ENCODE measurements at regions not wholly inside any gene's neighbourhood (a gene's known extent, or its start where the extent isn't known, plus 50 kb on each side); places are given as distances from the start of the nearest gene placed in this dataset.
"Not testable (repeated sequence)": the region's sequence is repeated elsewhere in the genome, so short reads cannot be mapped to it uniquely, and the experiment has no call there.

DNA sequence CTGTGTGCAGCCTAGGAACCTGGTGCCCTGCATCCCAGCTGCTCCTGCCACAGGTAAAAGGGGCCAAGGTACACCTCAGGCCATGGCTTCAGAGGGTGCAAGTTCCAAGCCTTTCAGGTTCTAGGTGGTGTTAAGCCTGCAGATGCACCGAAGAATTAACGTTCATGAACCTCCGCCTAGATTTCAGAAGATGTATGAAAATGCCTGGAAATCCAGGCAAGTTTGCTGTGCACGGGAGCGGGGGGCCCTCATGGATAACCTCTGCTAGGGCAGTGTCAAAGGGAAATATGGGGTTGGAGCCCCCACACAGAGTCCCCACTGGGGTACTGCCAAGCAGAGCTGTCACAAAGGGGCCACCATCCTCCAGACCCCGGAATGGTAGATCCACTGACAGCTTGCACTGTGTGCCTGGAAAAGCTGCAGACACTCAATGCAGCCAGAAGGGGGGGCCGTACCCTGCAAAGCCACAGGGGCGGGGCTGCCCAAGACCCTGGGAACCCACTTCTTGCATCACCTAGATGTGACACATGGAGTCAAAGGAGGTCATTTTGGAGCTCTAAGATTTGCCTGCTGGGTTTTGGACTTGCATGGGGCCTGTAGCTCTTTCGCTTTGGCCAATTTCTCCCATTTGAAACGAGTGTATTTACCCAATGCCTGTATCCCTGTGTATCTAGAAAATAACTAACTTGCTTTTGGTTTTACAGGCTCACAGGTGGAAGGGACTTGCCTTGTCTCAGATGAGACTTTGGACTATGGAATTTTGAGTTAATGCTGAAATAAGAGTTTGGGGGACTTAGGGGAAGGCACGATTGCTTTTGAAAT, 145.2 kb upstream of the C1QTNF3 start:
- in situ Hi-C loops (cut with HindIII; ENCODE audit: low sequenced_read_pairs), result not testable (repeated sequence)

DNA sequence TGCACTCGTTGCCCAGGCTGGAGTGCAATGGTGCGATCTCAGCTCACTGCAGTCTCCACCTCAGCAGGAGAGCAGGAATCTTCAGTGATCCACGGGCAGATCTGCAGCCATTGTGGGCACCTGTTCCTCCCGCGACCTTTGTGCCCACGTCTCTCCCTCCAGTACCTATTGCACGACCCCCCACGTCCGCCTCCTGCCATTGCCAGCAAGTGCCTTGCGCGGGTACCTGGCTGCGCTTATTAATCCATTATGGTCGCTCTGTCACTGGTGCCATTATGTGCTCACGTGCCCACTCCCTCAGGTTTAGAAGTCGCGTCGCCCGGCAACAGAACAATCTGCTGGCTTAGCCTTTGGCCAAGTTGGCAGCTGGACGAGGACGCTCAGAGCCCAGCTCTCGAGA, 146.2 kb upstream of the C1QTNF3 start:
- in situ Hi-C loops (cut with HindIII; ENCODE audit: low sequenced_read_pairs), result not testable (repeated sequence)

DNA sequence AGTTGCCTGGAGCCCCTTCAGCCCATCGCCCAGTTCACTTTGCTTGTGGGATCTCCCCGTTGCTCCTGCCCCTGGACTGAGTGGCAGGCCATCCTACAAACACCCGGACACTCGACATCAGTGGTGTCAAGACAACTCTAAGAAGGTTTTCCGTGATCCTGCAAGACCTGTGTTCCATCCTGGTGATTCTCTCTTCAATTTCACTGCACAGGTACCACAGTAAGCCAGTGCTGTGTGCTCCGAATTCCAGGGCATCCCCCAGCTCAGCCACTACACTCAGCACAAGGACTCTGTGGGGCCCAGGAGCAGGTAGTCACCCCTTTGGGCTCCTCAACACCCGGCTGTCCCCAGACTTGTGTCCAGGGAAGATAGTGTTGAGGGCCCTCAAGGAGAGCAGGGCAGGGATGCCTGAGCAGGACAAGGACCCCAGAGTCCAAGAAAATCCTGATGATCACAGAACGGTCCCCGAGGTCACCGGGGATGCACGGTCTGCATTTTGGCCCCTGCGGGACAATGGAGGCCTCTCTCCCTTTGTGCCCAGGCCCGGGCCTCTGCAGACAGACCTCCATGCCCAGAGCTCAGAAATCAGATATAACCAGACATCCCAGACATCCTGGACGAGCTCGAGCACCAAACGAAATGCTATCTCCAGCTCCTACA, 146.9 kb upstream of the C1QTNF3 start:
- in situ Hi-C loops (cut with HindIII; ENCODE audit: low sequenced_read_pairs), result not testable (repeated sequence)

DNA sequence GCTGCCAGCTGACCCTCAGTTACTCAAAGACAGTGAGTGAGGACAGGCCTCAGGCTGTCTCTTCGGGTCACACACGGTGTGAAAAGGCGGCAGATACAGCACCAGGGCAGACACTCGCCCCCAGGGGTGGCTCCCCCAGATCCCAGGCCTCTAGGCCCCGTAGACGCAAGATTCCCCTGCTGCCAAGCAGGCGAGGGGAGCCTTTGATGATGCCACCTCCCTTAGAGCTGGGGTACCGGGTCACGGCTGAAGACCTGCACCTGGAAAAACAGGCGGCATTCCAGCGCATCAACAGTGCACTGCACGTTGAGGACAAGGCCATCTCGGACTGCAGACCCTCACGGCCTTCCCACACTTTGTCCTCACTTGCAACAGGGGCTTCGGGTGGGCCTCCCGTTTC, 147.5 kb upstream of the C1QTNF3 start:
- in situ Hi-C loops (cut with HindIII; ENCODE audit: low sequenced_read_pairs), result not testable (repeated sequence)

DNA sequence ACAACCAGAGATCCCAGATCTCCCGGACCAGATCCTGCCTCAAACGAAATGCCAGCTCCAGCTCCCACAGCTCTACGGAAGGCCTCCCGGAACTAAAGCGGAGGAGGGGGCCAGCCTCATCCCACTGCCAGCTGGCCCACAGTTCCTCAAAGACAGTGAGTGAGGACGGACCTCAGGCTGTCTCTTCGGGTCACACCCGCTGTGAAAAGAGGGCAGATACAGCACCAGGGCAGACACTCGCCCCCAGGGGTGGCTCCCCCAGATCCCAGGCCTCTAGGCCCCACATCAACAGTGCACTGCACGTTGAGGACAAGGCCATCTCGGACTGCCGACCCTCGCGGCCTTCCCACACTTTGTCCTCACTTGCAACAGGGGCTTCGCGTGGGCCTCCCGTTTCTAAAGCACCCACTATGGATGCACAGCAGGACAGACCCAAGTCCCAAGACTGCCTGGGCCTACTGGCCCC, 148.3 kb upstream of the C1QTNF3 start:
- in situ Hi-C loops (cut with HindIII; ENCODE audit: low sequenced_read_pairs), result not testable (repeated sequence)

DNA sequence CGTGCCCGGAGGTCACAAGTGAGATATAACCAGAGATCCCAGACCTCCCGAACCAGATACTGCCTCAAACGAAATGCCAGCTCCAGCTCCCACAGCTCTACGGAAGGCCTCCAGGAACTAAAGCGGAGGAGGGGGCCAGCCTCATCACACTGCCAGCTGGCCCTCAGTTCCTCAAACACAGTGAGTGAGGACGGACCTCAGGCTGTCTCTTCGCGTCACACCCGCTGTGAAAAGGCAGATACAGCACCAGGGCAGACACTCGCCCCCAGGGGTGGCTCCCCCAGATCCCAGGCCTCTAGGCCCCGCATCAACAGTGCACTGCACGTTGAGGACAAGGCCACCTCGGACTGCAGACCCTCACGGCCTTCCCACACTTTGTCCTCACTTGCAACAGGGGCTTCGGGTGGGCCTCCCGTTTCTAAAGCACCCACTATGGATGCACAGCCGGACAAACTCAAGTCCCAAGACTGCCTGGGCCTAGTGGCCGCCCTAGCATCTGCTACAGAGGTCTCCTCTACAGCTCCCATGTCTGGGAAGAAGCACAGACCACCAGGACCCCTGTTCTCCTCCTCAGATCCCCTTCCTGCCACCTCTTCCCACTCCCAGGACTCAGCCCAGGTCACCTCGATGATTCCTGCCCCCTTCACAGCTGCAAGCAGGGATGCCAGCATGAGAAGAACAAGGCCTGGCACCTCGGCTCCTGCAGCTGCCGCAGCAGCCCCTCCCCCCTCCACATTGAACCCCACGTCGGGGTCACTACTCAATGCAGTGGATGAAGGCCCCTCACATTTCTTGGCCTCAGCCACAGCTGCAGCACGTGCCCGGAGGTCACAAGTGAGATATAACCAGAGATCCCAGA, 149.3 kb upstream of the C1QTNF3 start:
- in situ Hi-C loops (cut with HindIII; ENCODE audit: low sequenced_read_pairs), result not testable (repeated sequence)

DNA sequence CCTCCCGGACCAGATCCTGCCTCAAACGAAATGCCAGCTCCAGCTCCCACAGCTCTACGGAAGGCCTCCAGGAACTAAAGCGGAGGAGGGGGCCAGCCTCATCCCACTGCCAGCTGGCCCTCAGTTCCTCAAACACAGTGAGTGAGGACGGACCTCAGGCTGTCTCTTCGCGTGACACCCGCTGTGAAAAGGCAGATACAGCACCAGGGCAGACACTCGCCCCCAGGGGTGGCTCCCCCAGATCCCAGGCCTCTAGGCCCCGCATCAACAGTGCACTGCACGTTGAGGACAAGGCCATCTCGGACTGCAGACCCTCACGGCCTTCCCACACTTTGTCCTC, 149.9 kb upstream of the C1QTNF3 start:
- in situ Hi-C loops (cut with HindIII; ENCODE audit: low sequenced_read_pairs), result not testable (repeated sequence)

DNA sequence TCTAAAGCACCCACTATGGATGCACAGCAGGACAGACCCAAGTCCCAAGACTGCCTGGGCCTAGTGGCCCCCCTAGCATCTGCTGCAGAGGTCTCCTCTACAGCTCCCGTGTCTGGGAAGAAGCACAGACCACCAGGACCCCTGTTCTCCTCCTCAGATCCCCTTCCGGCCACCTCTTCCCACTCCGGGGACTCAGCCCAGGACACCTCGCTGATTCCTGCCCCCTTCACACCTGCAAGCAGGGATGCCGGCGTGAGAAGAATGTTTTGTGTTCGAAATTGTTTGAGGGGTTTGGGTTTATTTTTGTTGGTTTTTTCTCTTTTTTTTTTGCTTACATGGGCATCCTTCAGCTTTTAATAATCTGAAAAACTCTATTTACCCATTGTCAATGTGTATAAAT, 150.3 kb upstream of the C1QTNF3 start:
- in situ Hi-C loops (cut with HindIII; ENCODE audit: low sequenced_read_pairs), result not testable (repeated sequence)

DNA sequence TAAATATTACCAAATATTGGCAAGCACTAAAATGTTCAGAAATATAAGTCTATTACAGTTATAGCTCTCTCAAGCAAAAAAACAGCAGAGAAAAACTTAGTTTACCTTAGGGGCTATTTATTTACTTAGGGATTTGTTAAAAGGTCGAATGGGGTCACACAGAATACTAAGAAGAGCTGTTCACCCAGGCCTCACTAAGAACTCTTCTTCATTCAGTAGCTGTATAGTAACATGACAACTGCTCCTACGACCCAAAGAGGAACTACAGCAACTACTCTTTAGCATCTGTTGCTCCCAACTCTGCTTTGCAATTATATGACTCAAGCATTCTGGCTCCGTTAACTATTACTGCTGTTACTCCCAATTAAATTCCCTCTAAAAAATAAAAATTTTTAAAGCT, 150.8 kb upstream of the C1QTNF3 start:
- in situ Hi-C loops (cut with HindIII; ENCODE audit: low sequenced_read_pairs), result not testable (repeated sequence)

DNA sequence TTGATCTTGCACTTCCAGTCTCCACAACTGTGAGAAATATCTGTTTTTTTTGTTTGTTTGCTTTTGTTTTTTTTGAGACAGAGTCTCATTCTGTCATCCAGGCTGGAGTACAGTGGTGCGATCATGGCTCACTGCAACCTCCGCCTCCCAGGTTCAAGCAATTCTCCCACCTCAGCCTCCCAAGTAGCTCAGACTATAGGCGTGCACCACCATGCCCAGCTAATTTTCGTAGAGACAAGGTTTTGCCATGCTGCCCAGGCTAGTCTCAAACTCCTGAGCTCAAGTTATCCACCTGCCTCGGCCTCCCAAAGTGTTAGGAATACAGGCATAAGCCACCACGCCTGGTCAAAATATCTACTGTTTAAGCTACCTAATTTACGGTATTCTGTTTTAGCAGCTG, 153.1 kb upstream of the C1QTNF3 start:
- in situ Hi-C loops (cut with HindIII; ENCODE audit: low sequenced_read_pairs), result not testable (repeated sequence)

DNA sequence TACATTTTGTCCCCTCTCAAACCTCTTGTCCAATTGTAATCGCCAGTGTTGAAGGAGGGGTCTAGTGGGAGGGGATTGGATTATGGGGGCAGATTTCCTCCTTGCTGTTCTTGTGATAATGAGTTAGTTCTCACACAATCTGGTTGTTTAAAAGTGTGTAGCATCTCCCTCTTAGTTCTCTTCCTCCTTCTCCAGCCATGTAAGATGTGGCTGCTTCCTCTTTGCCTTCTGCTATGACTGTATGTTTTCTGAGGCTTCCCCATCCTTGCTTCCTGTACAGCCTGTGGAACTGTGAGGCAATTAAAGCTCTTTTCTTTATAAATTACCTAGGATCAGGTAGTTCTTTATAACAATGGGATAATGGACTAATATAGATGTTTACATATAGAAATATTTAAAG, 162.3 kb upstream of the C1QTNF3 start:
- in situ Hi-C loops (cut with HindIII; ENCODE audit: low sequenced_read_pairs), result not testable (repeated sequence)

DNA sequence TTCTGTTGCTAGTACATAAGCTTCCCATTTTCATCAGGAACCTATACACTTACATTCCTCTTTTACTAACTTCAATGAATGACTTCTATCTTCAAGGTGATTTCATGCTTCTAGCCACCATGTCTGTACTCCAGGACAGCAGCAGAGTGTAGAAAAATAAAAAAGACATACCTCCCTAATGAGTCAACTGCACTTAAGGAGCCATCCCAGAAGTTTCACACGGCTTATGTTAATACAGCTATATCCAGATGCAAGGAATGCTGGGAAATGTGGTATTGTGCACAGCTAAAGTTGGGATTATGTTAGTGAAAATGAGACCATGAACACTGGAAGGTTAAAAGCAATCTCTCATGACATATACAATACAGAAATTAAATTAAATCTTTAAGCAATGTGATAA, 174.4 kb upstream of the C1QTNF3 start:
- in situ Hi-C loops (cut with HindIII; ENCODE audit: low sequenced_read_pairs), result not testable (repeated sequence)

DNA sequence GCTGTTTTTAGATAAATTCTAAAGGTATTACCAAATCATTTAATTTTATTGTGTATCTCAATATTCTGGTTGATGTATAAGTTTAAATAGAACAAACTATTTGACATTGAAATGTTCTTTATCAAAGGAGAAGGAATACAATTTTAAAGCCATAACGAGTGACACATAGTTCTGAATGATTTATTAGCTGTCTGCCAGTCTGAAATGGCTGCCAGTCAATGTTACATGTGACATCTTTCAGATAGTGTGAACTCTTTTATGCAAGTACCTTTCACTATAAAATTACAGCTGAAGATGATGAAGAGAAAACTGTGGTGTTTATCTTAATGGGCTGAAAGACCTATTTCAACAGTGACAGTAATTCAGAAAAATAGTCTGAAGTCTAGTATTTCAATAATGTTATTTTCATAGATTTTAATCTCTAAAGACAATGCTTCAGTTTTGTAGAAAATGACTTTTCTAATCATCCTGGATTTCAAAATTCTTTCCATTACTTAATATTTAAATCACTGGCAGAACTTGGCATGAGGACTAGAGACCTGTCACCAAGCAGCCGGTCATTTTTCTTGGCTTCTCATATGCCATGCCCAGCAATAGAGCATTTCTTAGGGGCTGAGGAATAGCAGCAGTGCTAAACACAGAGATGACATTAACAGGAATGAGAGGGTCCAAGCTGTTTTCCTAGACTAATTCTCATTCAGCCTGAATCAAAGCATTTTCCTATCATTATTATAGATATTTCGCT, 178.5 kb upstream of the C1QTNF3 start:
- in situ Hi-C loops (cut with HindIII; ENCODE audit: low sequenced_read_pairs), result not testable (repeated sequence)

DNA sequence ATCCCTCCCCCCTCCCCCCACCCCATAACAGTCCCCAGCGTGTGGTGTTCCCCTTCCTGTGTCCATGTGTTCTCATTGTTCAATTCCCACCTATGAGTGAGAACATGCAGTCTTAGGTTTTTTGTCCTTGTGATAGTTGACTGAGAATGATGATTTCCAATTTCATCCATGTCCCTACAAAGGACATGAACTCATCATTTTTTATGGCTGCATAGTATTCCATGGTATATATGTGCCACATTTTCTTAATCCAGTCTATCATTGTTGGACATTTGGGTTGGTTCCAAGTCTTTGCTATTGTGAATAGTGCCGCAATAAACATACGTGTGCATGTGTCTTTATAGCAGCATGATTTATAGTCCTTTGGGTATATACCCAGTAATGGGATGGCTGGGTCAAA, 180.1 kb upstream of the C1QTNF3 start:
- in situ Hi-C loops (cut with HindIII; ENCODE audit: low sequenced_read_pairs), result not testable (repeated sequence)

DNA sequence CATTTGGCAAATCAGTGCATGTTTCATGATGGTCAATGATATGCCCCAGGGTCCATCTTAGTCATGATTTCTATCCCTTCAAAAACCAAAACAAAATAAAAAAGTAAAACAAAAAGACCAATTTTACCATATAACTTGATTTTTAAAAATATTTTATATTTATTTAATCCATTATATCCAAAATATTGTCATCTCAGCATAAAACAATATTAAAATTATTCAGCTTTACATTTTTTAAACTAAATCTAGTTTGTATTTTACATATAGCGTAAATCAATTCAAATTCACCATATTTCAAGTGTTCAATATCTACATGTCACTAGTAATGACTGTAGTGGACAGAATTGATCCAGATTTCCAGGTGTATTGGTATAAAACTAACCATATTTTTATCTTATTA, 187.4 kb upstream of the C1QTNF3 start:
- in situ Hi-C loops (cut with HindIII; ENCODE audit: low sequenced_read_pairs), result not testable (repeated sequence)

DNA sequence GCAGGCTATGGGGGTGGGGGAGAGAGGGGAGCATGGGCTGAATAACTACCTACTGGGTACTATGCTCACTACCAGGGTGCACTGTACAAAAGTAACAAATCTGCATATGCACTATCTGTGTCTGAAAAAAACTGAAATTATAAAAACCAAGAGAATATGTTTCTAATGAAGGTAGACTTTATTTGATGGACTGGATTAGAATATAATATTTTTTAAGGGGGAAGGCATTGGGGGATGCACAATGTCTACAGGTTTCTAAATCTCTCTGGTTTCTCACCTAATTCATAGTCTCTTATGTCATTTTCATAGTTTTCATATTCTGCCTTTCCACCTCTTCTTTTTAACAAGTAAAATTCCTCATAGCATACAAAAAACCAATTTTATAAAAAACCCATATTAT, 200.8 kb upstream of the C1QTNF3 start:
- in situ Hi-C loops (cut with HindIII; ENCODE audit: low sequenced_read_pairs), result not testable (repeated sequence)

DNA sequence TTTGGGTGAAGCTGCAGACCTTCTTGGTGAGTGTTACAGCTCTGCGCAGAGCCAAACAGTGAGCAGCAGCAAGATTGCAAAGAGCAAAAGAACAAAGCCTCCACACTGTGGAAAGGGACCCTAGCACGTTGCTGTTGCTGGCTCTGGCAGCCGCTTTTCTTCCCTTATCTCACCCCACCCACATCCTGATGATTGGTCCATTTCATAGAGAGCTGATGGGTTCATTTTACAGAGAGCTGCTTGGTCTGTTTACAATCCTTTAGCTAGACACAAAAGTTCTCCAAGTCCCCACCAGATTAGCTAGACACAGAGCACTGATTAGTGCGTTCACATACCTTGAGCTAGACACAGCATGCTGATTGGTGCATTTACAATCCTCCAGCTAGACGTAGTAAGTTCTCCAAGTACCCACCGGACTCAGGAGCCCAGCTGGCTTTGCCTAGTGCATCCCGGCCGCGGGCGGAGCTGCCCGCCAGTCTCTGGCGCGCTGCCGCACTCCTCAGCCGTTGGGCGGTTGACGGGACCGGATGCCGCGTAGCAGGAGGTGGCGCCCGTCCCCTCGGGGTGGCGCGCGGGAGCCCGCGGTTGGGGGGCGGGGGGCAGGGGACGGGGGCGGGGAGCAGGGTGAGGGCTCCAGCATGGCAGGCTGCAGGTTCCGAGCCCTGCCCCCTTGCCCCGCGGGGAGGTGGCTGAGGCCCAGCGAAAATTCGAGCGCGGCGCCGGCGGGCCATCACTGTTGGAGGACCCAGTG, 201.4 kb upstream of the C1QTNF3 start:
- in situ Hi-C loops (cut with HindIII; ENCODE audit: low sequenced_read_pairs), result not testable (repeated sequence)

DNA sequence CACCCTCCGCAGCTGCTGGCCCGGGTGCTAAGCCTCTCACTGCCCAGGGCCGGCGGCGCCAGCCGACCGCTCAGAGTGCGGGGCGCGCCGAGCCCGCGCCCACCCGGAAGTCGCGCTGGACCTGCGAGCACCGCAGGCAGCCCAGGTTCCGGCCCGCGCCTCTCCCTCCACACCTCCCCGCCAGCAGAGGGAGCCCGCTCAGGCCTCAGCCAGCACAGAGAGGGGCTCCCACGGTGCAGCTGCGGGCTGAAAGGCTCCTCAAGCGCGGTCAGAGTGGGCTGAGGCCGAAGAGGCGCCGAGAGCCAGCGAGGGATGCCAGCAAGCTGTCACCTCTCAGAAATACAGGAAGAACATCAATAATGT, 202.0 kb upstream of the C1QTNF3 start:
- in situ Hi-C loops (cut with HindIII; ENCODE audit: low sequenced_read_pairs), result not testable (repeated sequence)

DNA sequence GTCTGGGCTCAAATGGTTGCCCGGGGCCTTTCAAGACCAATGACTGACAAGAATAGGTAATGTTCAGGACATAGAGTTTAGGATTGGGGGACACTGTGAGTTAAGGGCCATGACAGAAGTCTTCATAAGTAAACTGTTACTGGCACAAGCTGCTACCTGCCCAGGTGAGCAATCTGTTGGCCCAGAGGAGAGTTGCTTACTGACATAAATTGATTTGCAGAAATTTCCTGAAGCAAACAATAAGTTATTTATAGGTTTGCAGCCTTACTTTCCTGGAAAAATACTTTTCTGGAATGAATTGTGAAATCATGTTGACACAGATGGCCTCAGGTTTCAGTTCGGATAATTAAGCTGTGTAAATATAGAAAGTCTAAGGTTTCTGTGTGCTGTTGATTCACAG, 202.8 kb upstream of the C1QTNF3 start:
- in situ Hi-C loops (cut with HindIII; ENCODE audit: low sequenced_read_pairs), result not testable (repeated sequence)

DNA sequence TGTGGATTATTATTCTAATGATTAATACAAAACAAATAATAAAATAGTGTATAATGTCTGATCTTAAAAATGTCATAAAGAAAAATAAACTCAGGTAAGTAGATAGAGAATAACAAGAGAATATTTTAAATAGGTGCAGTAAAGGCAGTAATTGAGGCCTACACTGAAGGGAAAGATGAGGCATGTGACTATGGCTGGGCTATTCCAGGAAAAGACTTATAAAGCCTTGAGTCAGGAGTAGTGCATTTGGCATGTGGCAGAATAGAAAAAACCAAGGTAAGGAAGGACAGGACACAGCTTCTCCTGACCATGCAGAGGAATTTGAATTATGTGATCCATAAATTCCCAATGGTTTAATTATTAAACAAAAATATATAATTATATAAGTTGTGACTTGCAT, 215.6 kb upstream of the C1QTNF3 start:
- in situ Hi-C loops (cut with HindIII; ENCODE audit: low sequenced_read_pairs), result not testable (repeated sequence)

Data from endothelial cell of hepatic sinusoid (primary cell).